GM12878 (cell line): ENCODE measurements at regions not wholly inside any gene's neighbourhood (a gene's known extent, or its start where the extent isn't known, plus 50 kb on each side); places are given as distances from the start of the nearest gene placed in this dataset.

Experiments used
- ATAC-seq: fragments of 200-7000 bp; cut with Tn5 transposase; 3 replicates; pipeline ENCODE4 v1.9.1; 2020; ENCODE audit warnings: mild to moderate bottlenecking, moderate library complexity
- BruUV-seq: library from RNA; stranded (reverse); fragments of 400-500 nt; replicated peaks from 2 replicates; lab custom pipeline; 2021; lab: Mats Ljungman, UMichigan
- CTCF ChIA-PET: fragments of 300-600 bp; sonication (Branson Sonifier 250); formaldehyde crosslinking; extraction: SDS; loops from one replicate; lab custom pipeline; 2021; ENCODE audit warnings: inconsistent platforms; lab: Yijun Ruan, JAX
- POLR2A ChIA-PET: fragments of 350-600 bp; formaldehyde crosslinking; extraction: SDS; loops from one replicate; lab custom pipeline; 2021; ENCODE audit warnings: inconsistent platforms; lab: Charles Lee
- RAD21 ChIA-PET: fragments of 300-600 bp; sonication (Branson Sonifier 250); formaldehyde crosslinking; loops from one replicate; lab custom pipeline; 2023; ENCODE audit warnings: antibody characterized with exemption; ENCODE audit not compliant: unreplicated experiment; lab: Charles Lee
- SMC1A ChIA-PET: fragments of 300-600 bp; sonication (Branson Sonifier 250); formaldehyde crosslinking; loops from one replicate; lab custom pipeline; 2023; ENCODE audit not compliant: unreplicated experiment, uncharacterized antibody; lab: Charles Lee
- DNase-seq: peaks from one replicate; pipeline ENCODE4 v3.0.0-alpha.2; 2011; ENCODE audit warnings: low read depth, low spot score
- FAIRE-seq: peaks from 3 replicates; lab custom pipeline; 2011; peaks lifted over from hg19 to GRCh38; lab: Jason Lieb, UNC
- H2AFZ ChIP-seq: 2 replicates; pipeline ENCODE4 v1.6.0; 2011; ENCODE audit warnings: low read depth, low read length, control low read depth; ENCODE audit not compliant: control insufficient read depth
- H3K27ac ChIP-seq: 2 replicates; pipeline ENCODE4 v1.5.1; 2011; ENCODE audit warnings: control low read depth; ENCODE audit not compliant: control insufficient read depth, insufficient read depth
- H3K27me3 ChIP-seq, 2 experiments: replicated peaks in 1 of 2; 2 replicates each; pipeline versions ENCODE4 v1.6.0 to v1.6.1; 2011; ENCODE audit warnings: low read length in 1 of 2; ENCODE audit not compliant: control insufficient read depth in 2 of 2, insufficient read depth in 2 of 2
- H3K36me3 ChIP-seq, 2 experiments: 2 replicates each; pipeline ENCODE4 v1.5.1; 2011; ENCODE audit warnings: low read length in 1 of 2; ENCODE audit not compliant: control insufficient read depth in 2 of 2, insufficient read depth in 2 of 2
- H3K4me1 ChIP-seq: 2 replicates; pipeline ENCODE4 v1.6.1; 2011; ENCODE audit warnings: mild to moderate bottlenecking, low read length, moderate library complexity, mixed read lengths; ENCODE audit not compliant: control insufficient read depth, insufficient read depth
- H3K4me2 ChIP-seq: 2 replicates; pipeline ENCODE4 v1.6.0; 2011; ENCODE audit warnings: control low read depth; ENCODE audit not compliant: control insufficient read depth, insufficient read depth
- H3K4me3 ChIP-seq: fragments of 200-600 bp; sonication (generic); 2 replicates; pipeline ENCODE4 v1.5.1; 2016
- H3K79me2 ChIP-seq: 2 replicates; pipeline ENCODE4 v1.6.0; 2011; ENCODE audit warnings: low read length; ENCODE audit not compliant: control insufficient read depth, insufficient read depth
- H3K9ac ChIP-seq: 2 replicates; pipeline ENCODE4 v1.8.0; 2011; ENCODE audit warnings: low read length, control low read depth, mixed read lengths; ENCODE audit not compliant: control insufficient read depth, insufficient read depth
- H3K9me3 ChIP-seq: replicated peaks from 3 replicates; pipeline ENCODE4 v1.5.1; 2011; ENCODE audit warnings: mild to moderate bottlenecking, low read length; ENCODE audit not compliant: control insufficient read depth, insufficient read depth
- H4K20me1 ChIP-seq: 2 replicates; pipeline ENCODE4 v1.6.0; 2011; ENCODE audit not compliant: control insufficient read depth, insufficient read depth
- ATF2 ChIP-seq: IDR thresholded peaks from 2 replicates; pipeline ENCODE4 v1.6.1; 2012; ENCODE audit warnings: low read length, inconsistent platforms
- BCL11A ChIP-seq: IDR thresholded peaks from 2 replicates; pipeline ENCODE4 v1.6.1; 2011; ENCODE audit warnings: low read depth, low read length
- CEBPZ ChIP-seq: fragments of 150-350 bp; IDR thresholded peaks from 2 replicates; pipeline ENCODE4 v1.6.1; 2016; ENCODE audit warnings: low read depth, low read length
- CREB1 ChIP-seq: IDR thresholded peaks from 2 replicates; pipeline ENCODE4 v1.6.1; 2012; ENCODE audit warnings: low read depth, mild to moderate bottlenecking, inconsistent platforms
- EP300 ChIP-seq, 2 experiments: fragments of 150-350 bp in 1 of 2; IDR thresholded peaks; 2 replicates each; pipeline ENCODE4 v1.6.1; 2011 to 2012; ENCODE audit warnings: low read depth in 2 of 2, low read length in 2 of 2, borderline replicate concordance in 1 of 2, improper control_type of control experiment in 1 of 2, inconsistent platforms in 1 of 2; ENCODE audit not compliant: control insufficient read depth in 1 of 2
- HCFC1 ChIP-seq: fragments of 150-350 bp; IDR thresholded peaks from 2 replicates; pipeline ENCODE4 v1.6.1; 2014; ENCODE audit warnings: low read length
- HDAC6 ChIP-seq: fragments of 200-600 bp; sonication (generic); IDR thresholded peaks from one replicate; pipeline ENCODE4 v1.8.0; 2017; ENCODE audit warnings: antibody characterized with exemption; ENCODE audit not compliant: unreplicated experiment
- IKZF1 ChIP-seq: fragments of 450-650 bp; conservative IDR thresholded peaks from 2 replicates; pipeline ENCODE4 v1.6.1; 2017; ENCODE audit warnings: antibody characterized with exemption, mild to moderate bottlenecking
- NBN ChIP-seq: fragments of 450-650 bp; IDR thresholded peaks from 2 replicates; pipeline ENCODE4 v1.6.1; 2016
- PBX3 ChIP-seq: IDR thresholded peaks from 2 replicates; pipeline ENCODE4 v1.6.1; 2011; ENCODE audit warnings: mild to moderate bottlenecking, low read depth, low read length, moderate library complexity; ENCODE audit not compliant: insufficient replicate concordance
- RUNX3 ChIP-seq: IDR thresholded peaks from 2 replicates; pipeline ENCODE4 v1.6.1; 2012; ENCODE audit warnings: low read length, inconsistent platforms
- WGBS: methylation state at CpG from one replicate; pipeline ENCODE4 v1.1.6; 2016; ENCODE audit warnings: low lambda C conversion rate; ENCODE audit not compliant: insufficient replicate concordance, insufficient coverage; ENCODE audit errors: missing lambda C conversion rate; 5-methylcytosine and 5-hydroxymethylcytosine counted together
- in situ Hi-C: fragments of 300-500 bp; cut with MboI; formaldehyde crosslinking; loops from 9 replicates; pipeline ENCODE4 v1.14.3; 2018; ENCODE audit warnings: mixed read lengths
- intact Hi-C: fragments of 100-400 bp; cut with micrococcal nuclease; formaldehyde crosslinking; loops from one replicate; pipeline ENCODE4 v1.14.2; 2022; ENCODE audit not compliant: unreplicated experiment

- ChIA-PET RAD21 (no interaction called here), CTCF (no interaction called here), POLR2A (no interaction called here), SMC1A (no interaction called here)
- no peaks in the 10 kb centered on the region for H3K27me3 ChIP-seq
- no TSS peak for BruUV-seq
- H3K4me2 ChIP-seq = no peak overlapping the region
- no peaks in the 10 kb centered on the region for H3K4me1 ChIP-seq
- intact Hi-C loops = no loop called here
- H3K27ac ChIP-seq = no peak overlapping the region
- H3K9me3 ChIP-seq = no peaks in the 10 kb centered on the region
- no peaks in the 10 kb centered on the region for H4K20me1 ChIP-seq
- ATAC-seq (no peak), FAIRE-seq (no peak), DNase-seq (no peak)
- H3K4me3 ChIP-seq = no peak overlapping the region
- TF ChIP-seq NBN = no peak
- no peak for TF ChIP-seq RUNX3
- no peak for TF ChIP-seq CREB1
- TF ChIP-seq BCL11A = no peak
- no peak for TF ChIP-seq EP300 (IDR thresholded peaks at IDR 0.05; ENCODE audit: borderline replicate concordance in 1 of 2, control insufficient read depth in 1 of 2, low read depth in 2 of 2, low read length in 2 of 2)
- TF ChIP-seq IKZF1 = no peak
- in situ Hi-C loops = no loop called here
- no peaks in the 10 kb centered on the region for H3K36me3 ChIP-seq
- H3K9ac ChIP-seq = no peak overlapping the region
- no peak overlapping the region for H2AFZ ChIP-seq
- H3K79me2 ChIP-seq = no peaks in the 10 kb centered on the region
- 13% methylated on average over 2 of the region's 2 CpGs for WGBS
Measured at GRCh38 chr4:175234162-175234561, 316.0 kb downstream of the ADAM29 start.

- Histone ChIP-seq H3K4me1 (no peaks in the 10 kb centered on the region), H3K79me2 (no peaks in the 10 kb centered on the region), H3K27me3 (no peaks in the 10 kb centered on the region), H3K4me2 (no peak overlapping the region), H3K36me3 (no peaks in the 10 kb centered on the region), H3K9ac (no peak overlapping the region), H4K20me1 (no peaks in the 10 kb centered on the region), H2AFZ (no peak overlapping the region), H3K27ac (no peak overlapping the region), H3K9me3 (no peaks in the 10 kb centered on the region), H3K4me3 (no peak overlapping the region)
- intact Hi-C loops = no loop called here
- WGBS = 16% methylated on average over 2 of the region's 2 CpGs
- DNase-seq (no peak), FAIRE-seq (peak; percentile 44), ATAC-seq (no peak)
- BruUV-seq = no TSS peak
- SMC1A ChIA-PET = no interaction called here
- POLR2A ChIA-PET = no interaction called here
- CTCF ChIA-PET = no interaction called here
- RAD21 ChIA-PET = no interaction called here
- in situ Hi-C loops = no loop called here
- no peak for TF ChIP-seq CEBPZ
- TF ChIP-seq PBX3 = no peak
- TF ChIP-seq ATF2 = no peak
- no peak for TF ChIP-seq HCFC1
- no peak for TF ChIP-seq HDAC6
Measured at GRCh38 chr4:175238827-175239517, 320.8 kb downstream of the ADAM29 start.
